DMS79 treated with DMSO at 0.1 percent for 48 hours (cell line): ENCODE measurements at regions not wholly inside any gene's neighbourhood (a gene's known extent, or its start where the extent isn't known, plus 50 kb on each side); places are given as distances from the start of the nearest gene placed in this dataset.
"Not testable (repeated sequence)": the region's sequence is repeated elsewhere in the genome, so short reads cannot be mapped to it uniquely, and the experiment has no call there.

Experiments
- DNase-seq: peaks from one replicate; lab custom pipeline; 2025; lab: John Stamatoyannopoulos, UW

- DNase-seq, result no peak
Observed at GRCh38 chr4:141290771-141291170, 70.1 kb downstream of the ZNF330 start.

GRCh38 chr4:141294306-141294705 is 73.6 kb downstream of the ZNF330 start:
- DNase-seq, result no peak

GRCh38 chr4:141301216-141301615 is 80.5 kb downstream of the ZNF330 start:
- no peak for DNase-seq

GRCh38 chr4:141302924-141303323 is 82.2 kb downstream of the ZNF330 start:
- DNase-seq, result no peak

- DNase-seq, result no peak
Observed at GRCh38 chr4:141304346-141304745, 83.7 kb downstream of the ZNF330 start.

- DNase-seq, result no peak
Observed at GRCh38 chr4:141306331-141306730, 85.6 kb downstream of the ZNF330 start.

- peak; percentile 34 for DNase-seq
Observed at GRCh38 chr4:141307241-141307689, 86.6 kb downstream of the ZNF330 start.

- no peak for DNase-seq
Observed at GRCh38 chr4:141309874-141310273, 89.2 kb downstream of the ZNF330 start.

- DNase-seq, result no peak
Observed at GRCh38 chr4:141311246-141312204, 90.8 kb downstream of the ZNF330 start.

GRCh38 chr4:141314627-141315026 is 93.9 kb downstream of the ZNF330 start:
- no peak for DNase-seq

GRCh38 chr4:141328560-141329173 is 108.0 kb downstream of the ZNF330 start:
- no peak for DNase-seq

GRCh38 chr4:141329174-141329569 is 108.5 kb downstream of the ZNF330 start:
- DNase-seq, result no peak

GRCh38 chr4:141330616-141331015 is 109.9 kb downstream of the ZNF330 start:
- DNase-seq, result no peak

GRCh38 chr4:141331534-141332358 is 111.1 kb downstream of the ZNF330 start:
- no peak for DNase-seq

- not testable (repeated sequence) for DNase-seq
Observed at GRCh38 chr4:141332359-141333181, 111.9 kb downstream of the ZNF330 start.

- not testable (repeated sequence) for DNase-seq
Observed at GRCh38 chr4:141333456-141334230, 112.9 kb downstream of the ZNF330 start.

GRCh38 chr4:141335166-141335565 is 114.5 kb downstream of the ZNF330 start:
- no peak for DNase-seq

GRCh38 chr4:141338238-141338637 is 117.5 kb downstream of the ZNF330 start:
- DNase-seq, result no peak

- DNase-seq, result no peak
Observed at GRCh38 chr4:141339391-141339790, 118.7 kb downstream of the ZNF330 start.

- no peak for DNase-seq
Observed at GRCh38 chr4:141339966-141340365, 119.3 kb downstream of the ZNF330 start.

- no peak for DNase-seq
Observed at GRCh38 chr4:141340458-141340857, 119.8 kb downstream of the ZNF330 start.
